GM12878 (cell line): ENCODE measurements at regions not wholly inside any gene's neighbourhood (a gene's known extent, or its start where the extent isn't known, plus 50 kb on each side); places are given as distances from the start of the nearest gene placed in this dataset.

Source experiments
- ATAC-seq: fragments of 200-7000 bp; cut with Tn5 transposase; 3 replicates; pipeline ENCODE4 v1.9.1; 2020; ENCODE audit warnings: mild to moderate bottlenecking, moderate library complexity
- BruUV-seq: library from RNA; stranded (reverse); fragments of 400-500 nt; replicated peaks from 2 replicates; lab custom pipeline; 2021; lab: Mats Ljungman, UMichigan
- CTCF ChIA-PET: fragments of 300-600 bp; sonication (Branson Sonifier 250); formaldehyde crosslinking; extraction: SDS; loops from one replicate; lab custom pipeline; 2021; ENCODE audit warnings: inconsistent platforms; lab: Yijun Ruan, JAX
- POLR2A ChIA-PET: fragments of 350-600 bp; formaldehyde crosslinking; extraction: SDS; loops from one replicate; lab custom pipeline; 2021; ENCODE audit warnings: inconsistent platforms; lab: Charles Lee
- RAD21 ChIA-PET: fragments of 300-600 bp; sonication (Branson Sonifier 250); formaldehyde crosslinking; loops from one replicate; lab custom pipeline; 2023; ENCODE audit warnings: antibody characterized with exemption; ENCODE audit not compliant: unreplicated experiment; lab: Charles Lee
- SMC1A ChIA-PET: fragments of 300-600 bp; sonication (Branson Sonifier 250); formaldehyde crosslinking; loops from one replicate; lab custom pipeline; 2023; ENCODE audit not compliant: unreplicated experiment, uncharacterized antibody; lab: Charles Lee
- DNase-seq: peaks from one replicate; pipeline ENCODE4 v3.0.0-alpha.2; 2011; ENCODE audit warnings: low read depth, low spot score
- FAIRE-seq: peaks from 3 replicates; lab custom pipeline; 2011; peaks lifted over from hg19 to GRCh38; lab: Jason Lieb, UNC
- H2AFZ ChIP-seq: 2 replicates; pipeline ENCODE4 v1.6.0; 2011; ENCODE audit warnings: low read depth, low read length, control low read depth; ENCODE audit not compliant: control insufficient read depth
- H3K27ac ChIP-seq: 2 replicates; pipeline ENCODE4 v1.5.1; 2011; ENCODE audit warnings: control low read depth; ENCODE audit not compliant: control insufficient read depth, insufficient read depth
- H3K27me3 ChIP-seq, 2 experiments: replicated peaks in 1 of 2; 2 replicates each; pipeline versions ENCODE4 v1.6.0 to v1.6.1; 2011; ENCODE audit warnings: low read length in 1 of 2; ENCODE audit not compliant: control insufficient read depth in 2 of 2, insufficient read depth in 2 of 2
- H3K36me3 ChIP-seq, 2 experiments: 2 replicates each; pipeline ENCODE4 v1.5.1; 2011; ENCODE audit warnings: low read length in 1 of 2; ENCODE audit not compliant: control insufficient read depth in 2 of 2, insufficient read depth in 2 of 2
- H3K4me1 ChIP-seq: 2 replicates; pipeline ENCODE4 v1.6.1; 2011; ENCODE audit warnings: mild to moderate bottlenecking, low read length, moderate library complexity, mixed read lengths; ENCODE audit not compliant: control insufficient read depth, insufficient read depth
- H3K4me2 ChIP-seq: 2 replicates; pipeline ENCODE4 v1.6.0; 2011; ENCODE audit warnings: control low read depth; ENCODE audit not compliant: control insufficient read depth, insufficient read depth
- H3K4me3 ChIP-seq: fragments of 200-600 bp; sonication (generic); 2 replicates; pipeline ENCODE4 v1.5.1; 2016
- H3K79me2 ChIP-seq: 2 replicates; pipeline ENCODE4 v1.6.0; 2011; ENCODE audit warnings: low read length; ENCODE audit not compliant: control insufficient read depth, insufficient read depth
- H3K9ac ChIP-seq: 2 replicates; pipeline ENCODE4 v1.8.0; 2011; ENCODE audit warnings: low read length, control low read depth, mixed read lengths; ENCODE audit not compliant: control insufficient read depth, insufficient read depth
- H3K9me3 ChIP-seq: replicated peaks from 3 replicates; pipeline ENCODE4 v1.5.1; 2011; ENCODE audit warnings: mild to moderate bottlenecking, low read length; ENCODE audit not compliant: control insufficient read depth, insufficient read depth
- H4K20me1 ChIP-seq: 2 replicates; pipeline ENCODE4 v1.6.0; 2011; ENCODE audit not compliant: control insufficient read depth, insufficient read depth
- CEBPB ChIP-seq, 2 experiments: fragments of 150-350 bp in 1 of 2; IDR thresholded peaks; 2 replicates each; pipeline ENCODE4 v1.6.1; 2012 to 2014; ENCODE audit warnings: low read depth in 2 of 2, low read length in 2 of 2, borderline replicate concordance in 1 of 2, inconsistent platforms in 1 of 2
- CEBPZ ChIP-seq: fragments of 150-350 bp; IDR thresholded peaks from 2 replicates; pipeline ENCODE4 v1.6.1; 2016; ENCODE audit warnings: low read depth, low read length
- E4F1 ChIP-seq: fragments of 450-650 bp; IDR thresholded peaks from 2 replicates; pipeline ENCODE4 v1.6.1; 2018; ENCODE audit warnings: borderline replicate concordance, mild to moderate bottlenecking; ENCODE audit not compliant: partially characterized antibody
- ELK1 ChIP-seq: IDR thresholded peaks from 2 replicates; pipeline ENCODE4 v1.6.1; 2012; ENCODE audit warnings: low read depth, low read length, improper control_type of control experiment
- HDAC6 ChIP-seq: fragments of 200-600 bp; sonication (generic); IDR thresholded peaks from one replicate; pipeline ENCODE4 v1.8.0; 2017; ENCODE audit warnings: antibody characterized with exemption; ENCODE audit not compliant: unreplicated experiment
- PAX8 ChIP-seq: fragments of 450-650 bp; IDR thresholded peaks from 2 replicates; pipeline ENCODE4 v1.6.1; 2017; ENCODE audit warnings: mild to moderate bottlenecking, moderate library complexity
- RB1 ChIP-seq: fragments of 450-650 bp; formaldehyde crosslinking; IDR thresholded peaks from 2 replicates; pipeline ENCODE4 v1.6.1; 2017; ENCODE audit warnings: mild to moderate bottlenecking, borderline replicate concordance
- SMAD1 ChIP-seq: fragments of 450-650 bp; IDR thresholded peaks from 2 replicates; pipeline ENCODE4 v1.6.1; 2018; ENCODE audit warnings: mild to moderate bottlenecking, low read depth; ENCODE audit not compliant: partially characterized antibody
- SMARCA5 ChIP-seq: fragments of 450-650 bp; IDR thresholded peaks from 2 replicates; pipeline ENCODE4 v1.6.1; 2017; ENCODE audit warnings: mild to moderate bottlenecking
- WRNIP1 ChIP-seq: IDR thresholded peaks from 2 replicates; pipeline ENCODE4 v1.6.1; 2011; ENCODE audit warnings: low read depth, low read length, improper control_type of control experiment, borderline replicate concordance
- ZBED1 ChIP-seq: IDR thresholded peaks from 2 replicates; pipeline ENCODE4 v1.6.1; 2016; ENCODE audit warnings: borderline replicate concordance
- ZNF687 ChIP-seq: fragments of 450-650 bp; IDR thresholded peaks from 2 replicates; pipeline ENCODE4 v1.6.1; 2017; ENCODE audit warnings: mild to moderate bottlenecking, moderate library complexity
- WGBS: methylation state at CpG from one replicate; pipeline ENCODE4 v1.1.6; 2016; ENCODE audit warnings: low lambda C conversion rate; ENCODE audit not compliant: insufficient replicate concordance, insufficient coverage; ENCODE audit errors: missing lambda C conversion rate; 5-methylcytosine and 5-hydroxymethylcytosine counted together
- in situ Hi-C: fragments of 300-500 bp; cut with MboI; formaldehyde crosslinking; loops from 9 replicates; pipeline ENCODE4 v1.14.3; 2018; ENCODE audit warnings: mixed read lengths
- intact Hi-C: fragments of 100-400 bp; cut with micrococcal nuclease; formaldehyde crosslinking; loops from one replicate; pipeline ENCODE4 v1.14.2; 2022; ENCODE audit not compliant: unreplicated experiment

GRCh38 chr1:38231941-38232340 lies 185.3 kb upstream of the POU3F1 start:
- RAD21 ChIA-PET = no interaction called here
- in situ Hi-C loops = no loop called here
- H3K27ac ChIP-seq = no peak overlapping the region
- no peaks in the 10 kb centered on the region for H3K4me1 ChIP-seq
- DNase-seq = no peak
- H3K4me3 ChIP-seq = no peak overlapping the region
- FAIRE-seq = no peak
- no peak overlapping the region for H3K9ac ChIP-seq
- POLR2A ChIA-PET = no interaction called here
- BruUV-seq = no TSS peak
- H2AFZ ChIP-seq = no peak overlapping the region
- no peak overlapping the region for H3K4me2 ChIP-seq
- no peak for ATAC-seq
- no peaks in the 10 kb centered on the region for H3K36me3 ChIP-seq
- H3K27me3 ChIP-seq = no peaks in the 10 kb centered on the region; a peak in 1 of 4 replicates
- no peaks in the 10 kb centered on the region for H3K79me2 ChIP-seq
- no peaks in the 10 kb centered on the region for H3K9me3 ChIP-seq
- WGBS = 0% methylated on average over 1 of the region's 1 CpG
- CTCF ChIA-PET = no interaction called here
- SMC1A ChIA-PET = no interaction called here
- intact Hi-C loops = no loop called here
- H4K20me1 ChIP-seq = no peaks in the 10 kb centered on the region
- no peak for TF ChIP-seq ZBED1
- no peak for TF ChIP-seq WRNIP1
- TF ChIP-seq CEBPZ = no peak
- TF ChIP-seq CEBPB (IDR thresholded peaks at IDR 0.05; ENCODE audit: borderline replicate concordance in 1 of 2, low read depth in 2 of 2, low read length in 2 of 2) = no peak
- no peak for TF ChIP-seq ELK1
- TF ChIP-seq ZNF687 = no peak
- TF ChIP-seq E4F1 = no peak
- TF ChIP-seq SMARCA5 = no peak
- no peak for TF ChIP-seq RB1
- no peak for TF ChIP-seq SMAD1
- TF ChIP-seq PAX8 = no peak
- no peak for TF ChIP-seq HDAC6
